Large intestine (tissue), 3 donors: ENCODE measurements at regions not wholly inside any gene's neighbourhood (a gene's known extent, or its start where the extent isn't known, plus 50 kb on each side); places are given as distances from the start of the nearest gene placed in this dataset.

Experiments
- DNase-seq, 2 donors: peaks; one replicate each; pipeline versions ENCODE4 v3.0.0 to v3.0.0-alpha.2; 2013
- H3K27ac ChIP-seq: one replicate; pipeline ENCODE4 v1.5.1; 2013; ENCODE audit warnings: low read length
- H3K27me3 ChIP-seq: 2 replicates; pipeline ENCODE4 v1.6.1; 2013; ENCODE audit warnings: low read length; ENCODE audit not compliant: control insufficient read depth, insufficient read depth
- H3K36me3 ChIP-seq: 2 replicates; pipeline ENCODE4 v1.6.1; 2013; ENCODE audit warnings: low read length; ENCODE audit not compliant: control insufficient read depth, insufficient read depth
- H3K4me1 ChIP-seq: one replicate; pipeline ENCODE4 v1.6.1; 2013; ENCODE audit warnings: low read length; ENCODE audit not compliant: control insufficient read depth, insufficient read depth
- H3K4me3 ChIP-seq: one replicate; pipeline ENCODE4 v1.5.1; 2013; ENCODE audit warnings: low read length
- H3K9me3 ChIP-seq: one replicate; pipeline ENCODE4 v1.6.1; 2013; ENCODE audit warnings: mild to moderate bottlenecking, low read depth, low read length, moderate library complexity; ENCODE audit not compliant: control insufficient read depth
- WGBS: methylation state at CpG from one replicate; pipeline ENCODE4 v1.1.5; 2013; ENCODE audit warnings: low lambda C conversion rate; ENCODE audit not compliant: insufficient coverage; 5-methylcytosine and 5-hydroxymethylcytosine counted together

DNA sequence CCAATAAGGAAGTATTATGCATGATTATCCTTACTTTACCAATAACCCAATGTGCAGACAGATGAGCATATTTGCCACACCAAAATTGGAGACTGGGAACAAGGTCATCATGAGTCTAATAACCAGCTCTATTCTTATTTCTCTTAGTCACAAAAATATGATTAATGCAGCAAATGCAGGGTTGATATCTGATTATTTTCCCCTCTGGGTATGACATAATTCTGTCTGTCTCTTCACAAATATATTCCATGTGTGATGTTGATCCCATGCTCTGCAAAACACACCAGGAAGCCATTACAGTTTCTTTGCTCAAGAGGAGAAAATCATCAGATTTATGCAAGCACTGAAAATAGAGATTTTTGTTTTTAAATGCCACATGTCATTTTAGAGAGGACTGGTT, 196.5 kb upstream of the DGKB start:
- Histone ChIP-seq H3K36me3 (no peaks in the 10 kb centered on the region), H3K27ac (no peak overlapping the region), H3K27me3 (no peaks in the 10 kb centered on the region), H3K4me1 (no peaks in the 10 kb centered on the region), H3K4me3 (no peak overlapping the region), H3K9me3 (no peaks in the 10 kb centered on the region)
- no peak for DNase-seq

- Histone ChIP-seq H3K27ac (no peak overlapping the region), H3K27me3 (no peaks in the 10 kb centered on the region), H3K4me3 (no peak overlapping the region), H3K9me3 (no peaks in the 10 kb centered on the region), H3K4me1 (no peaks in the 10 kb centered on the region), H3K36me3 (no peaks in the 10 kb centered on the region)
- DNase-seq, result no peak
- WGBS, result no CpG with 5 or more reads among the region's 4 CpGs
Observed at GRCh38 chr7:15096853-15097252, 194.3 kb upstream of the DGKB start.

GRCh38 chr7:15094989-15095388, 192.4 kb upstream of the DGKB start:
- Histone ChIP-seq H3K27me3 (no peaks in the 10 kb centered on the region), H3K4me1 (no peaks in the 10 kb centered on the region)

DNA sequence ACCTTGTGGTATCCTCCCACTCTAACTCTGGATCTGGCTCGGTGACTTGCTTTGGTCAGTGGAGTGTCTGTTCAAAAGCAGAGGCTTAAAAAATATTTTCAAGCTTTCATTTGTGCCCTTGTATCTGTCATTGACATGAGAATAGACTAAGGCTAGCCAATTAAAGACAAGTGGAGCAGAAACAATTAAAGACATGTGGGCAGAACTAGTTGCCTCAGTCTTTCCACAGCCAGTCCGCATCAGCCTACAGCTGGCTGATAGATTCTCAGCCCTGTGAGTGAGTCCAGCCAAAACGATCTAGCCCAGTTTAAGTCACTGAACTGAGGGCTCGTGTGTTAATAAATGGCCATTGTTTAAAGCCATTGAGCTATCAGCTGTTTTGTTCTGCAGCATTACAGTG, 185.2 kb upstream of the DGKB start:
- H3K9me3 ChIP-seq, result no peaks in the 10 kb centered on the region
- H3K4me3 ChIP-seq, result no peak overlapping the region
- H3K36me3 ChIP-seq, result no peaks in the 10 kb centered on the region
- no peak for DNase-seq
- no peak overlapping the region for H3K27ac ChIP-seq
- no CpG with 5 or more reads among the region's 4 CpGs for WGBS
- no peaks in the 10 kb centered on the region for H3K4me1 ChIP-seq
- no peaks in the 10 kb centered on the region for H3K27me3 ChIP-seq

More at GRCh38 chr7:15094989-15095388, 192.4 kb upstream of the DGKB start:
- Histone ChIP-seq H3K4me3 (no peak overlapping the region), H3K27ac (no peak overlapping the region), H3K9me3 (no peaks in the 10 kb centered on the region), H3K36me3 (no peaks in the 10 kb centered on the region)
- WGBS, result 100% methylated on average over 1 of the region's 1 CpG
- DNase-seq, result no peak

GRCh38 chr7:15086862-15087261, 184.3 kb upstream of the DGKB start:
- H3K9me3 ChIP-seq, result no peaks in the 10 kb centered on the region
- no peaks in the 10 kb centered on the region for H3K4me1 ChIP-seq
- no peak for DNase-seq
- 71% methylated on average over 2 of the region's 2 CpGs for WGBS
- no peak overlapping the region for H3K4me3 ChIP-seq
- H3K27ac ChIP-seq, result no peak overlapping the region
- H3K36me3 ChIP-seq, result no peaks in the 10 kb centered on the region
- H3K27me3 ChIP-seq, result no peaks in the 10 kb centered on the region

DNA sequence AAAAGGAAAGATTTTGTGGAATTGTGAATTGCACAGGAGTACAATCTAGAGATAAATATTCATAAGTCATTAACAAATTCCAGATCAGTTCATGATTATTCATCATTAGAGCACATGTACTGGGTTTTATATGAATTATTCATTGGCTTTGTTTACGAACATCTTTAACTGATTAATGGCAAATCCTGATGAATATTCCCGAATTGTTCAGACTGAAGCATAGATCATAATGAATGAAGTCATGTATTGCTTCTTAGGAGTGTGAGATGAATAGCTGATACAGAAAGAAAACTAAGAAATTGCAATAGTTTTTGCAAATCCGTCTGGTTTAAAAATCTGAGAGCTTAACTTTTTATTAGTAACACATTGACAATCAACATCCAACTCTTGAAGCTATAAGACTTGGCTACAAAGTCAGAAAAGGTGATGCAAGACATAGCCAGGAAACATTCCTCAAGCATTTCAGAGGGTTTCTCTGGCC, 183.6 kb upstream of the DGKB start:
- no peak for DNase-seq
- Histone ChIP-seq H3K4me1 (no peaks in the 10 kb centered on the region), H3K27me3 (no peaks in the 10 kb centered on the region), H3K9me3 (no peaks in the 10 kb centered on the region), H3K27ac (no peak overlapping the region), H3K4me3 (no peak overlapping the region), H3K36me3 (no peaks in the 10 kb centered on the region)
- WGBS, result 93% methylated on average over 3 of the region's 3 CpGs

- H3K9me3 ChIP-seq, result no peaks in the 10 kb centered on the region
- H3K27ac ChIP-seq, result no peak overlapping the region
- no peaks in the 10 kb centered on the region for H3K36me3 ChIP-seq
- DNase-seq, result no peak
- H3K4me3 ChIP-seq, result no peak overlapping the region
- no peaks in the 10 kb centered on the region for H3K27me3 ChIP-seq
- H3K4me1 ChIP-seq, result no peaks in the 10 kb centered on the region
Observed at GRCh38 chr7:15085366-15085765, 182.8 kb upstream of the DGKB start.

- Histone ChIP-seq H3K27ac (no peak overlapping the region), H3K4me1 (no peaks in the 10 kb centered on the region), H3K27me3 (no peaks in the 10 kb centered on the region), H3K4me3 (no peak overlapping the region), H3K9me3 (no peaks in the 10 kb centered on the region), H3K36me3 (no peaks in the 10 kb centered on the region)
- no CpG with 5 or more reads among the region's 5 CpGs for WGBS
- DNase-seq, result no peak
Observed at GRCh38 chr7:15084368-15084767, 181.8 kb upstream of the DGKB start.

GRCh38 chr7:15081891-15082290, 179.3 kb upstream of the DGKB start:
- Histone ChIP-seq H3K4me1 (no peaks in the 10 kb centered on the region), H3K27me3 (no peaks in the 10 kb centered on the region), H3K4me3 (no peak overlapping the region), H3K36me3 (no peaks in the 10 kb centered on the region), H3K27ac (no peak overlapping the region), H3K9me3 (no peaks in the 10 kb centered on the region)
- WGBS, result 100% methylated on average over 1 of the region's 1 CpG
- DNase-seq, result no peak

GRCh38 chr7:15073301-15073700, 170.8 kb upstream of the DGKB start:
- Histone ChIP-seq H3K27me3 (no peaks in the 10 kb centered on the region), H3K4me1 (no peaks in the 10 kb centered on the region), H3K9me3 (no peaks in the 10 kb centered on the region), H3K36me3 (no peaks in the 10 kb centered on the region), H3K27ac (no peak overlapping the region), H3K4me3 (no peak overlapping the region)
- 77% methylated on average over 3 of the region's 5 CpGs for WGBS
- no peak for DNase-seq

GRCh38 chr7:15068324-15068723, 165.8 kb upstream of the DGKB start:
- Histone ChIP-seq H3K9me3 (no peaks in the 10 kb centered on the region), H3K27ac (no peak overlapping the region), H3K36me3 (no peaks in the 10 kb centered on the region), H3K4me3 (no peak overlapping the region), H3K27me3 (no peaks in the 10 kb centered on the region), H3K4me1 (no peaks in the 10 kb centered on the region)
- WGBS, result 100% methylated on average over 1 of the region's 1 CpG
- DNase-seq, result no peak
